OCI-LY7 (cell line): ENCODE measurements at regions not wholly inside any gene's neighbourhood (a gene's known extent, or its start where the extent isn't known, plus 50 kb on each side); places are given as distances from the start of the nearest gene placed in this dataset.

ENCODE experiments used
- BruUV-seq: library from RNA; stranded (reverse); fragments of 400-500 nt; replicated peaks from 2 replicates; lab custom pipeline; 2021; lab: Mats Ljungman, UMichigan
- CTCF ChIA-PET: fragments of 300-600 bp; sonication (Branson Sonifier 250); formaldehyde crosslinking; loops from one replicate; lab custom pipeline; 2022; ENCODE audit warnings: antibody characterized with exemption; ENCODE audit not compliant: unreplicated experiment; lab: Charles Lee
- POLR2A ChIA-PET: fragments of 300-600 bp; sonication (Branson Sonifier 250); formaldehyde crosslinking; loops from one replicate; lab custom pipeline; 2022; ENCODE audit warnings: antibody characterized with exemption; lab: Charles Lee
- DNase-seq: peaks from one replicate; pipeline ENCODE4 v3.0.0-alpha.2; 2015; ENCODE audit warnings: low spot score
- H2AFZ ChIP-seq: fragments of 200-600 bp; sonication (generic), shearing (Covaris generic); 2 replicates; pipeline ENCODE4 v1.6.1; 2014; ENCODE audit warnings: mild to moderate bottlenecking, antibody characterized with exemption, low read length, moderate library complexity
- H3K27ac ChIP-seq: fragments of 200-600 bp; sonication (generic); 2 replicates; pipeline ENCODE4 v1.5.1; 2014; ENCODE audit warnings: mixed run types, low read depth, mild to moderate bottlenecking, moderate library complexity, low read length, inconsistent platforms; ENCODE audit not compliant: poor library complexity, severe bottlenecking
- H3K36me3 ChIP-seq: fragments of 200-600 bp; sonication (generic); 2 replicates; pipeline ENCODE4 v1.6.1; 2014; ENCODE audit warnings: mild to moderate bottlenecking, antibody characterized with exemption, low read length, moderate library complexity, mixed read lengths; ENCODE audit not compliant: insufficient read depth
- H3K4me1 ChIP-seq: fragments of 200-600 bp; sonication (generic); 2 replicates; pipeline ENCODE4 v1.5.1; 2014; ENCODE audit warnings: mild to moderate bottlenecking, low read length; ENCODE audit not compliant: insufficient read depth, poor library complexity, severe bottlenecking
- H3K4me2 ChIP-seq: fragments of 200-600 bp; sonication (generic); 2 replicates; pipeline ENCODE4 v1.6.1; 2014; ENCODE audit warnings: mild to moderate bottlenecking, low read length
- H3K4me3 ChIP-seq: fragments of 200-600 bp; sonication (generic); 2 replicates; pipeline ENCODE4 v1.5.1; 2014; ENCODE audit warnings: mild to moderate bottlenecking, low read depth, low read length; ENCODE audit not compliant: poor library complexity, severe bottlenecking
- H3K79me2 ChIP-seq: fragments of 200-600 bp; sonication (generic); 2 replicates; pipeline ENCODE4 v1.6.1; 2016; ENCODE audit warnings: low read depth, mild to moderate bottlenecking, low read length, moderate library complexity, mixed read lengths; ENCODE audit not compliant: insufficient read depth
- H3K9me2 ChIP-seq: fragments of 200-600 bp; sonication (generic); 2 replicates; pipeline ENCODE4 v1.6.1; 2016; ENCODE audit warnings: mild to moderate bottlenecking, low read length, mixed read lengths; ENCODE audit not compliant: insufficient read depth
- H3K9me3 ChIP-seq: fragments of 200-600 bp; sonication (generic); 2 replicates; pipeline ENCODE4 v1.6.1; 2014; ENCODE audit warnings: mild to moderate bottlenecking, mixed run types, low read length, mixed read lengths
- H4K20me1 ChIP-seq: fragments of 200-600 bp; sonication (generic); 2 replicates; pipeline ENCODE4 v1.6.1; 2014; ENCODE audit warnings: mild to moderate bottlenecking, antibody characterized with exemption, low read length, moderate library complexity, mixed read lengths; ENCODE audit not compliant: insufficient read depth
- CTCF ChIP-seq: fragments of 200-600 bp; sonication (generic); conservative IDR thresholded peaks from 2 replicates; pipeline ENCODE4 v1.5.1; 2014; ENCODE audit warnings: mild to moderate bottlenecking, antibody characterized with exemption, low read length, moderate library complexity, mixed read lengths
- EZH2phosphoT487 ChIP-seq: fragments of 200-600 bp; sonication (generic); IDR thresholded peaks from 2 replicates; pipeline ENCODE4 v1.6.1; 2018; ENCODE audit warnings: low read depth, borderline replicate concordance, mild to moderate bottlenecking, mixed run types, antibody characterized with exemption, low read length, moderate library complexity, mixed read lengths
- intact Hi-C: fragments of 100-400 bp; cut with micrococcal nuclease; formaldehyde crosslinking; loops from one replicate; pipeline ENCODE4 v1.10.0; 2022; ENCODE audit not compliant: unreplicated experiment

GRCh38 chr4:36747277-36748129 is 466.1 kb downstream of the DTHD1 start:
- Histone ChIP-seq H3K36me3 (no peaks in the 10 kb centered on the region), H3K9me2 (no peaks in the 10 kb centered on the region), H3K4me2 (no peak overlapping the region), H3K27ac (no peak overlapping the region), H2AFZ (no peak overlapping the region), H4K20me1 (no peaks in the 10 kb centered on the region), H3K9me3 (no peaks in the 10 kb centered on the region), H3K79me2 (no peaks in the 10 kb centered on the region), H3K4me1 (no peaks in the 10 kb centered on the region), H3K4me3 (no peak overlapping the region)
- BruUV-seq = no TSS peak
- ChIA-PET CTCF (no interaction called here), POLR2A (interaction anchor here (1.0 kb wide), 1 partner anchor 780 kb away, joined by 3 read pairs; no protein-coding TSS in a partner anchor)
- intact Hi-C loops = no loop called here
- no peak for DNase-seq
- TF ChIP-seq CTCF (no peak), EZH2phosphoT487 (no peak)

- intact Hi-C loops = no loop called here
- no peaks in the 10 kb centered on the region for H3K9me3 ChIP-seq
- CTCF ChIA-PET = no interaction called here
- no peaks in the 10 kb centered on the region for H4K20me1 ChIP-seq
- H3K9me2 ChIP-seq = no peaks in the 10 kb centered on the region
- H3K4me1 ChIP-seq = no peaks in the 10 kb centered on the region
- no peak overlapping the region for H3K27ac ChIP-seq
- no peak overlapping the region for H2AFZ ChIP-seq
- no peak for DNase-seq
- H3K36me3 ChIP-seq = no peaks in the 10 kb centered on the region
- no TSS peak for BruUV-seq
- no peak overlapping the region for H3K4me3 ChIP-seq
- POLR2A ChIA-PET = no interaction called here
- no peak overlapping the region for H3K4me2 ChIP-seq
- H3K79me2 ChIP-seq = no peaks in the 10 kb centered on the region
- TF ChIP-seq EZH2phosphoT487 = no peak
- TF ChIP-seq CTCF = no peak
Observed at GRCh38 chr4:36753048-36753447, 471.6 kb downstream of the DTHD1 start.

- H3K9me3 ChIP-seq = no peaks in the 10 kb centered on the region
- H3K4me1 ChIP-seq = no peaks in the 10 kb centered on the region
- no TSS peak for BruUV-seq
- no peak overlapping the region for H3K27ac ChIP-seq
- no peak overlapping the region for H3K4me2 ChIP-seq
- H3K9me2 ChIP-seq = no peaks in the 10 kb centered on the region
- H3K4me3 ChIP-seq = no peak overlapping the region
- TF ChIP-seq CTCF = no peak
- POLR2A ChIA-PET = no interaction called here
- H3K36me3 ChIP-seq = no peaks in the 10 kb centered on the region
- CTCF ChIA-PET = no interaction called here
- no peak for DNase-seq
- intact Hi-C loops = no loop called here
- H3K79me2 ChIP-seq = no peaks in the 10 kb centered on the region
- H2AFZ ChIP-seq = no peak overlapping the region
- no peaks in the 10 kb centered on the region for H4K20me1 ChIP-seq
Observed at GRCh38 chr4:36757580-36758311, 476.3 kb downstream of the DTHD1 start.
